Smooth muscle cell (in vitro differentiated cells): ENCODE measurements at regions not wholly inside any gene's neighbourhood (a gene's known extent, or its start where the extent isn't known, plus 50 kb on each side); places are given as distances from the start of the nearest gene placed in this dataset.
A peak's percentile ranks its signal among the peaks of the same experiment; 100 is the strongest.

ENCODE experiments used
- DNase-seq: peaks from one replicate; lab custom pipeline; 2025; ENCODE audit not compliant: unreplicated experiment; lab: John Stamatoyannopoulos, UW
- H2AFZ ChIP-seq: fragments of 200-600 bp; sonication (generic); 2 replicates; pipeline ENCODE4 v1.6.0; 2016; ENCODE audit warnings: antibody characterized with exemption, low read depth, mild to moderate bottlenecking
- H3F3A ChIP-seq: fragments of 200-600 bp; sonication (generic); 2 replicates; pipeline ENCODE4 v1.6.0; 2017; ENCODE audit warnings: antibody characterized with exemption, low read depth
- H3K27ac ChIP-seq: fragments of 200-600 bp; sonication (generic); 2 replicates; pipeline ENCODE4 v1.5.1; 2016; ENCODE audit warnings: low read depth, mild to moderate bottlenecking
- H3K27me3 ChIP-seq: fragments of 200-600 bp; sonication (generic); 2 replicates; pipeline ENCODE4 v1.6.1; 2016; ENCODE audit warnings: low read depth, mild to moderate bottlenecking
- H3K36me3 ChIP-seq: fragments of 200-600 bp; sonication (generic); 2 replicates; pipeline ENCODE4 v1.5.1; 2016; ENCODE audit warnings: low read depth
- H3K4me1 ChIP-seq: fragments of 200-600 bp; sonication (generic); 2 replicates; pipeline ENCODE4 v1.5.1; 2016; ENCODE audit warnings: low read depth
- H3K4me2 ChIP-seq: fragments of 200-600 bp; sonication (generic); 2 replicates; pipeline ENCODE4 v1.6.0; 2016; ENCODE audit warnings: mild to moderate bottlenecking
- H3K4me3 ChIP-seq: fragments of 200-600 bp; sonication (generic); 2 replicates; pipeline ENCODE4 v1.5.1; 2016; ENCODE audit warnings: mild to moderate bottlenecking
- H3K79me2 ChIP-seq: fragments of 200-600 bp; sonication (generic); 2 replicates; pipeline ENCODE4 v1.6.0; 2016; ENCODE audit warnings: low read depth, mild to moderate bottlenecking
- H3K9ac ChIP-seq: fragments of 200-600 bp; sonication (generic); 2 replicates; pipeline ENCODE4 v1.6.0; 2016; ENCODE audit warnings: low read depth
- H3K9me3 ChIP-seq: fragments of 200-600 bp; sonication (generic); replicated peaks from 2 replicates; pipeline ENCODE4 v1.5.1; 2016; ENCODE audit warnings: low read depth
- H4K20me1 ChIP-seq: fragments of 200-600 bp; sonication (generic); 2 replicates; pipeline ENCODE4 v1.6.0; 2016; ENCODE audit warnings: low read depth
- CTCF ChIP-seq: fragments of 200-600 bp; sonication (generic); IDR thresholded peaks from 2 replicates; pipeline ENCODE4 v1.5.1; 2017; ENCODE audit warnings: borderline replicate concordance, mild to moderate bottlenecking, antibody characterized with exemption; ENCODE audit not compliant: insufficient read depth, poor library complexity, severe bottlenecking
- WGBS: methylation state at CpG from one replicate; pipeline ENCODE4 v1.1.7; 2016; ENCODE audit warnings: low lambda C conversion rate; 5-methylcytosine and 5-hydroxymethylcytosine counted together

GRCh38 chr4:19905024-19905423 lies 346.7 kb upstream of the SLIT2 start:
- peaks cover 7% of the 10 kb centered on the region for H3K27me3 ChIP-seq
- H4K20me1 ChIP-seq, result no peaks in the 10 kb centered on the region
- H3K4me3 ChIP-seq, result no peak overlapping the region
- no peak overlapping the region for H3K9ac ChIP-seq
- no peaks in the 10 kb centered on the region for H3K79me2 ChIP-seq
- no peaks in the 10 kb centered on the region for H3K36me3 ChIP-seq
- H3K4me1 ChIP-seq, result no peaks in the 10 kb centered on the region
- H3F3A ChIP-seq, result no peaks in the 10 kb centered on the region
- no peak for DNase-seq
- WGBS, result 90% methylated on average over 3 of the region's 3 CpGs
- H3K4me2 ChIP-seq, result no peak overlapping the region
- no peak for TF ChIP-seq CTCF
- H2AFZ ChIP-seq, result no peak overlapping the region
- H3K27ac ChIP-seq, result no peak overlapping the region
- no peaks in the 10 kb centered on the region for H3K9me3 ChIP-seq

GRCh38 chr4:19888587-19888986 lies 363.1 kb upstream of the SLIT2 start:
- Histone ChIP-seq H4K20me1 (no peaks in the 10 kb centered on the region), H3K4me3 (no peak overlapping the region), H3K36me3 (no peaks in the 10 kb centered on the region), H3K4me1 (no peaks in the 10 kb centered on the region), H3K9me3 (no peaks in the 10 kb centered on the region), H3F3A (no peaks in the 10 kb centered on the region), H2AFZ (no peak overlapping the region), H3K27me3 (no peaks in the 10 kb centered on the region), H3K4me2 (no peak overlapping the region), H3K79me2 (no peaks in the 10 kb centered on the region), H3K9ac (no peak overlapping the region), H3K27ac (no peak overlapping the region)
- 97% methylated on average over 2 of the region's 2 CpGs for WGBS
- no peak for TF ChIP-seq CTCF
- no peak for DNase-seq

GRCh38 chr4:19883841-19884240 lies 367.9 kb upstream of the SLIT2 start:
- no peak overlapping the region for H3K4me2 ChIP-seq
- no peaks in the 10 kb centered on the region for H3K4me1 ChIP-seq
- no peak overlapping the region for H2AFZ ChIP-seq
- no peaks in the 10 kb centered on the region for H3K27me3 ChIP-seq
- no peak overlapping the region for H3K4me3 ChIP-seq
- TF ChIP-seq CTCF, result no peak
- no peaks in the 10 kb centered on the region for H3K79me2 ChIP-seq
- no peak for DNase-seq
- H4K20me1 ChIP-seq, result no peaks in the 10 kb centered on the region
- no peaks in the 10 kb centered on the region for H3K36me3 ChIP-seq
- H3K27ac ChIP-seq, result no peak overlapping the region
- H3K9me3 ChIP-seq, result no peaks in the 10 kb centered on the region
- H3F3A ChIP-seq, result no peaks in the 10 kb centered on the region
- H3K9ac ChIP-seq, result no peak overlapping the region

- no peak overlapping the region for H2AFZ ChIP-seq
- 3% methylated on average over 5 of the region's 5 CpGs for WGBS
- no peak for DNase-seq
Observed at GRCh38 chr4:19880206-19880605, 371.5 kb upstream of the SLIT2 start.

More at GRCh38 chr4:19880206-19880605, 371.5 kb upstream of the SLIT2 start:
- no peak overlapping the region for H3K9ac ChIP-seq
- peak overlapping the region; percentile 13 for H3K27ac ChIP-seq
- H3F3A ChIP-seq, result no peaks in the 10 kb centered on the region
- TF ChIP-seq CTCF, result no peak
- H3K4me3 ChIP-seq, result no peak overlapping the region
- H3K79me2 ChIP-seq, result no peaks in the 10 kb centered on the region
- H3K4me2 ChIP-seq, result peak overlapping the region; percentile 50
- no peaks in the 10 kb centered on the region for H3K27me3 ChIP-seq
- no peaks in the 10 kb centered on the region for H3K36me3 ChIP-seq
- H3K4me1 ChIP-seq, result no peaks in the 10 kb centered on the region
- H3K9me3 ChIP-seq, result no peaks in the 10 kb centered on the region
- H4K20me1 ChIP-seq, result no peaks in the 10 kb centered on the region
